HuH-7 (cell line): ENCODE measurements at regions not wholly inside any gene's neighbourhood (a gene's known extent, or its start where the extent isn't known, plus 50 kb on each side); places are given as distances from the start of the nearest gene placed in this dataset.

Source experiments
- DNase-seq: peaks from one replicate; pipeline ENCODE4 v3.0.0; 2011; ENCODE audit warnings: low spot score

DNA sequence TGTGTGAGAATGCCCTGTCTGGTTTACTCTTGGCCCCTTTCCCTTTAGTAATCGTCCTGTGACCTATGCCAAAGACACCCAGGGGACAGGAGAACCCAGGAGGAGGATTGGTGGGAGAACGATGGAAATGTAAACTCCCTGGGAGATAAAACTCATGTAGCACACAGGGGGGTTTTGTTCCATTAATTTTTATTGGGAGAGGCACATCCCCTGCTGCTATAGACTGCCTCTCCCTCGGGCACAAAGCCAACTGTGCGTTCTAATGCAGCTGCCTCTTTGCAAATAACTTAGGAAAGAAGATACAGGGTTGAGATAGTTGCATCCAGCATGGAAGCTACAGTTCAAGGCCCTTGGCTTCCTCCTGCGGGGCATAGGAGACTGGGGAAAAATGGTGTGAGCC is 489.6 kb downstream of the SLC4A3 start:
- no peak for DNase-seq

DNA sequence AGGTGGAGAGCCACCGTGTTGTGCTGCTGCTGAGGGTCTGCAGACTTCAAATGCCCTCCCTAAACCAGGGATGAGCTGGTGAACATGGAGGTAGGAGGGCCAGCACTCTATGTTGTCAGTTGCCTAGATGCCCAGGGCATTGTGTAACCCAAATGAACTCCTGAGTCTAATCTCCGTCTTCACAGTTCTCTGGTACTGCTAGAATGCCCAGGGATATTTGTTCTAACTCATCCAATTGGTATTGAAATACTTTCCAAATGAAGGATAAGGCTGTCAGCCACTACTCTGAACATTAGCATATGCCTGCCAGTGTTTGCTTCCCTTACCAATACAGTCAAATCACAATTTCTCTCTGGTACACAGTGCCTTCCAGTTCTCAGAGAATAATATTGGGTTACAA is 492.6 kb downstream of the SLC4A3 start:
- no peak for DNase-seq

DNA sequence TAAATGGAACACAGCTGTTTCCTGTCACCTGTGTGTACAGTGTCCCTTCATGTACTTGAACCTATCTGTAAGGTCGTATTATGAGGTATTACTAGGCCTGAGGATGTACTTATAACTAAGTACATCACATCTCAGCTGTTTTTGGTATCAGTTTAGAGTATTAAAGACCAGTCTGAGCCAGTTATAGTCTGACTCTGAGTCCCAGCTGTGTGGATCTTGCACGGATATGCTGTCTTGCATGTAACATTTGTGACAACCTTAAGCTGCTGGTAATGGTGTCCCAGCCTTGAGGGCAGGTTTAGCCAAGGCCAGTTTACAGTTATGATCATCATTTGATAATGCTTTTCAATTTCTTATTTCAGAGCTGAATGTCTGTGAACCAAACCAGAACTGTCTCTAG is 496.3 kb downstream of the SLC4A3 start:
- no peak for DNase-seq

DNA sequence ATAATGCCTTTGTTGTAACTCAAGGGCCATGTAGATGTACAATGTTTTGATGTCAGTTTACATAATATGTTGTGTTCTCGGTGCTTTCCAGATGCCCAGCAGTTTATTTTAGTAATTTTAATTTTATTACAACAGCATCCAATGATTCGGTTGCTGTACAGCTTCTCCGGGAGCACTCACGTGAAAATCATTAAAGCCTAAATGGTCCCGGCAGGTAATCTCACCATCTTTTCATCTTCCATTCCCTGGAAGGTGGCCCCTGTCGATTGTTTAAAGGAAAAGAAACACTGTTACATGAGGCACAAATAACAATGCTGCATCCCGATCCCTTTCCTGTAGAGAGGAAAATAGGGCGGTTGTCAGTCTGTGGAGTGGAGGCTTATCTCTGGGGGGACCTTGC is 498.1 kb downstream of the SLC4A3 start:
- no peak for DNase-seq

DNA sequence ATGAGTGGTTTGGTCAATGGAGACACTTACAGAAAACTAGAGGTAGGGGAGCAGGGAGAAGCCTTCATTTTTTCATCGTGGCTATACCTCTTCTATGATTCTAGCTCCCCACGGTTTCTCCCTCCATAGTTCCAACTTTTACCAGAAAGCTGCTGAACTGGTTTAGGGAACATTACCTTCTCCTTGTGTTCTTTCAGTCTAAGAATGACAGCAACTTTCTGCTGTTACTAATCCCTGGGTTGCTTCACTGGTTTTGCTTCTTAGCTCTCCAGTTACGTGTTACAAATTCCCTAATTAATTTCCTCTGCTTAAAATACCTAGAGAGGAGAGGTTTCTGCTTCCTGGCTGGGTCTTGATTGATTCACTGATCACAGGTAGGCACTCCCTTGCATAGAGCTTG is 499.9 kb downstream of the SLC4A3 start:
- no peak for DNase-seq

DNA sequence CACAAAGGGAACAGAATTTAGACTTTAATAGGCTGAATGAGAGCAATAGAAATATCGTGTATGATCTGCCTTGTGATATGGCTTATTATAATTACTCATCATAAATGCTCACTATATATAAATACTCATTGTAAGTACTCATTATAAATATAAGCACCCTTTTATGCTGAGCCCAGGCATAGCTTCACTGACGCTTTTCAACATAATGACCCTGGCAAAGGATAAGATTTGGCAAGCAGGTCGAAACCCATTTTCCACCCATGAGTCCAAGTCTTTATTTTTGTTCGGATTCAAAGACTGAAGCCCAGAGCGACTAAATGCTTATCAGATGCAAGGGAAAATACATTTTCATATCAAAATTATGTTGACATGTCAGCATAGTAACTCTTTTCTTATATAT is 500.4 kb downstream of the SLC4A3 start:
- DNase-seq, result no peak

DNA sequence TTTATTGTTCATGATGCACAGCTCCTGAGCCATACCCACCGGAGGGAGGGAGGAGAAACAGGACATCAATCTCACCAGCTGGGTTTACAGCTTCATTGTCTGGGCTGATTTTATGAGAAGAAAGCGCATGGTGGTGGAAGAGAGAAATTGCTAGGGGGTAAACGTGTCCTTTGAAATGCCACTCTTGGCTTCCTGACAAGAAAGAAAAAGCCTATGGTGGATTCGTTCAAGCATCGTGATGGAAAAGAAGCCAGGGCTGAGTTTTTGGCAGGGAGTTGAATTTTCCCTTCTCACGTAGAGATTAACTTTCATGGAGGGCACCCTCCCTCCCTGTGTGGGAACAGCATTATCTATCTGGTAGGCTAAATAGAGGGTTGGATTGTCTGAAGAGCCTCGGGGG is 502.0 kb downstream of the SLC4A3 start:
- no peak for DNase-seq

DNA sequence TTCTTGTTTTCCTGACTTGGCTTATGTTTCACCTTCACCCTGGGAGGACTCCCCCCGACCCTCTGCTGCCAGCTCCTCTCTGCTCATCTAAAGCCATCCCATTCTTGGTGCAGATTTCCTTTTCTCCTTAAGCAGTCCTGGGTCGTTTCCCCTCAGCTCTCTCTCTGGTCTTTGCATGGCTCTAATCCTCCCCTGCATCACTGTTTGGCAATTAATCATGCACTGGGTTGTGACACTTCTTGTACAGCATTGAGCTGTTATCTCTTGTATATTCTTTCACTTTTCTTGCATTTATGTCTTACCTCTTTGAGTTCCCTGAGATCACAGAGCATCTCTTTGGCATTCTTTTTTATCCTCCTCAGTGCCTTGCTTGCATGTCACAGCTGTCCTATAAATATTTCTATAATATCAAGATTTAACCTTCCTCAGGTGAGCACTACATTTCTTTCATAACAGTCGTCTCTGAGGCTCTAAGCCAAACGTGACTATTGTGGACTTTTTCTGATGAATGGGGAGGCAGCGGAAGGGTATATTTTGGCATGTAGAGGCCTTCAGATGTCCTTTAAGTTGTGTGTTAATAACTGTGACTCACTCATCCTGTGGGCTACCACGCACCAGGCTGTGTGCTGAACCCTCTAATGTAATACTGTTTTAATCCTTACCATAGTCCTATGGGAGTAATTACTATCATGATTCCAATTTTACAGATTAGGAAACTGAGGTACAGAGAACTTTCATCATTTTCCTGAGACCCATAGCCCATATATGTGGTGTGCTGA is 507.5 kb downstream of the SLC4A3 start:
- no peak for DNase-seq

DNA sequence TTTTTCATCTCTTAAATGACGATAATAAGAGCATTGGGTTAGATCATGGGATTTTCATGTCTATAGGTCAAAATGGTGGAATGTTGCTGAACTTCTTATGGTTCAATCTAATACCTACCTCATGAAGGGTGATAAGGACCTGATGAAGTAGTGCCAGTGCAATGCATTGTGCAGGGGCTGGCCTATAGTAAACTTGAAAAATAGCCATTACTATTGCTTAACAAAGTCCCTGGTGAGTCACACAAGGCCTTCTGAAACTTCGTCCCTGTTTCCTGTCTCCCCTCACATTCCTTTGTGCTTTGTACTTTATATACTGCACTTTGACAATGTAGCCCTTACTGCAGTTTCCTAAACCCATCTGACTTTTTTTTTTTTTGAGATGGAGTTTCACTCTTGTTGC is 515.9 kb downstream of the SLC4A3 start:
- no peak for DNase-seq

DNA sequence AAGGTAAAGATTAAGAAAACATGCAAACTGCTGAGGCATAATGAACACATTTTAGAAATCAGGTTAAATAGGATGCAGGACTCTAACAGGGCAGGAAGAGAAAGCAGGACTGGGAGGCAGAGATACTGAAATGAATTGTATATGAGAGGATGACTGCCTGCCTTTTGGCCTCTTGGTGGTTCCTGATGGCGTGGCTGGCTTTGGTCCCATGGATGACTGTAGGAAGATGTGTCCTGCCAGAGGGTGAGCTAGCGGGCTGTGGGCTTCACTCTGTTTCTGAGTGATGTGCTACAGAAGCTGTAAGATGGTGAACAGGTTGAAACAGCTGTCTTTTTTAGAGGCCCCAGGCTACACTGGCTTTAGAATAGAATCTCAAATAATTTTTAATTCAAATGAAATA is 517.0 kb downstream of the SLC4A3 start:
- no peak for DNase-seq

DNA sequence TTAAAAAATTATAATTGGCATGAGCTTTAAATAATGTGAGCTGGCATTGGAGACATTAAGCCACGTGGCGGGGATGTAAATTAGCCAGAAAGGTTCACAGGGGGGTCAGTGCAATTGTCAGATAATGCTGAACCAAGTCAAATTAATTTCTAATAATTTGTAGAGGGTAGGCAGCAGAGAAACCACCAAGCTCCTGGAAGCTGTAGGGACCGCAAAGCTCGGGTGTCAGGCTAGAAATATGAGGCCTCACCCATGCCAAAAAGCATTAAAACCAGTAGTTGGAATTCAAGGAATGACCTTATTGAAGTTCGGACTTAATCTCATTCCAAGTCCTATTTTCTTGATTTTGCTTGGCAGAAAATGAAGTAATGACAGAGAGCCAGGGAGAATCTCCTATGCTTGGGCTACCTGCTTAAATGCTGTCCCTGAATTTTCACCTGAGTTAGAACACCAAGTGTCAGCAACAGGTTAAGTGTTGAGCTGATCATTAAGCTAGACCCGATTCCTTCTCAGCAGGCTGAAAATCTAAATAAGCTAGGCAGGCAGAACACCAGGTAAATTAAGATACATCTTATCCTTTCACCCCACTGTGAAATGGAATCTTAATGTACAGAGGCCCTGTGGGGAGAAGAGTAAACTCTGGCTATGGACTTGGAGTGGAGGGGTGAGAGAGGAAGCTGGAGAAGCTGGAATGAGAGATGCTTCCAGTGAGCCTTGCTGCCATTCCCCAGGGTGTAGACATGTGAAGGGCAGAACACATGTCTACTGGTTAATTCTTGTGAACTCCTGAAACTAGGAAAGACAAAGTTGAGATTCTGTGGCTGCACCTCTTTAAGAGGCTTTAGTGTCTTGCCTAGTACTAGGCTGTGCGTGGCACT is 520.0 kb downstream of the SLC4A3 start:
- DNase-seq, result no peak

DNA sequence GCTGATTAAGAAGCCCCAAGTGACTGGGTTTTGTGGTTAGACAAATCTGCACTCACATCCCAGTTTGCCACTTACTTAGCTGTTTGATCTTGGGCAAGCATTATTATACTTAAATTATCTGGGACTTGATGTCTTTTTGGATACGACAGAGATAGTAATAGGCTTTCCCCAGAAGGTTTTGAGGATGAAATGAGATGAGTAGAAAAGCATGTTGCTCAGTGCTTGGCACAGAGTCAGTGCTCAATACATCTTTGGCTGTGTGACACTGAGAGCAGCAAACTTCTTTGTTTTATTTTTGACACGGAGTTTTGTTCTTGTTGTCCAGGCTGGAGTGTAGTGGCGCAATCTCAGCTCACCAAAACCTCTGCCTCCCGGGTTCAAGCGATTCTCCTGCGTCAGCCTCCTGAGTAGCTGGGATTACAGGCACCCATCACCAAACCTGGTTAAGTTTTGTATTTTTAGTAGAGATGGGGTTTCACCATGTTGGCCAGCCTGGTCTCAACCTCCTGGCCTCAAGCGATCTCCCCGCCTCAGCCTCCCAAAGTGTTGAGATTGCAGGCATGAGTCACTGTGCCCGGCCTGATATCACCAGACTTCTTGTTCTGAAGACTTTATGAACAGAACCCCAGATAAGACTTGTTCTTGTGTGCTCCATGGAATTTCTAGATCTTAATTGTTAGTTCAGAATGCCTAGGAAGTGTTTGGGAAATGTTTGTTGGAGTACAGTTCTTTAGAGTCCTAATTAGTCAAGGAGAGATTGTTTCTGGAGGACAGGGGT is 521.2 kb downstream of the SLC4A3 start:
- DNase-seq, result no peak

DNA sequence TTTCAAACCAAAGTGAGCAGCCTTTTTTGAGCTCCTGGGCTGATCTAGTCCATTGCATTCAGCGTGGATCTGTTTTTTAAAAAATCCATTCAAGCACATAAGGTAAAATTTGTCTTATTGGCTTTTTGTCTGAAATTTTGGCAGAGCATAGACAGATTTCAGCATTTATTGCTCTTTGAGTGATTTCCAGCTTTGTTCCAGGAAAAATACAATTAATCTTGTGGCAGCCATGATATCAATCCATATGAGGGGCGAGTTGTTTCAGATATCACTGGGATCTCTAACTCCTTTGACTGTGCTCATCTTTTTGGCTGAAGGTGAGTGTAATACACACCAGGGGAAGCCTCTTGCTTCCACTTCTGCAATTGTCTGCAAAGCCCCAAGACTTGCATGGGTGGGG is 523.9 kb downstream of the SLC4A3 start:
- DNase-seq, result no peak

DNA sequence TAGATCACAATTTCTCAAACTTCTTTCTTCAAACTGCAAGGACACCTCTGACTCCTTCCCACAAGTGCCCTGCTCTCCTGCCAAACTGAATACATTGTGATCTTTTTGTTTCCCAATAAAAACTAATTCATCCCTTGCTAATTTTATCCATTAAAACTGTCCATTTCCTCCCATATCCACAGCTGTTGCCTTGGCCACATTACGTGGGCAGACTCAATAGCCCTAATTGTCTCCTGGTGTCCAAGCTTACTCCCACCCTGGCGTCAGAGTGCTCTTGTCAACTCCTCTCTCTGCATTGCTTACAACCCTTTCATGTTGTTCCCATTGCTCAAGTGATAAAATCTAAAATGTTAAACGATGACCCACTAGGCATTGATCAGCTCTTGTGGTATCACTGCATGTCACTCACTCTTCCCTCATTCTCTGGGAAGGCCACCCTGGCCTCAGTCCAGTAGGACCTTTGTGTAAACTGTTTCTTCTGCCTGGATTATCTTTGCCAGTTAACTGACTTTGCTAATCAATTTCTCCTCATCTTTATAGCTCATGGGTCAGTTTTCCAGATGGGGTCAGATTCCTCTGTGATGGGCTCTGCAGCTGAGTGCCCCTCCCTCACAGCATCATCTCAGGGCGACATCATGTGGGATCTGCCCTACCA is 525.0 kb downstream of the SLC4A3 start:
- DNase-seq, result no peak

DNA sequence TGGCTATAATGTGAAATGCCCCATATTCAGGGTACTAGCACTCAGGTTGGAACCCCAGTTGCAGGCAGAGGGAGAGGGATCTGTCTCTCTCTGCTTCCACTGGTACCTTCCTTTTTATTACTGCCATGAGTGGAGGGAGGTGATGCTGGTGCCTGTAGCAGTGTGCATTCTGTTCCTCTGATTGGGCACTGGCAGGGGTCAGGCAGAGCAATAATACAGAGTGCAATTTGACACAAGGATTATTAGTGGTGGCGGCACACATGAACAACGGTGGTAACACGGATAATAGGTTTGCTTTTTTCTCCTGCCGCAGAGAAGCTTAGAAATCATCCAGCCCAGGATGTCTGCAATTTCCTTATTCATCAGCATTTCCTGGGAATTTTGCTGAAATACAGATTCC is 525.7 kb downstream of the SLC4A3 start:
- no peak for DNase-seq

DNA sequence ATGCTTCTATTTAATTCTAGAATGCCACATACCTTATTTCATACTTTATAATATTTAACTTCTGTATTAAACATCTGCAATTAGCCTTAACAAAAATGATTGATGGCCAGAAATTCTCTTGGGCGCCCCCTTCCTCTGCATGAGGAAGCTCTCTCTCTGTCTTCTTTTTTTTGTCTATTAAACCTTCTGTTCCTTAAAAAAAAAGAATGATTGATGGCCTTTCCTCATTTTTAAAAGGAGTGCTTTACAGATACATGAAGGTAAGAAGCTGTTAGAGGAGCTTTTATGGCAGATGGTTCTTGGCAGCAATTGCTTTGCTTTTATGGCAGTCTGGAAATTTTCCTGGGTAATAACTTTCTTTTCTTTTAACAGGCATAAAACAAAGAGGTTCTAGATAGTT is 526.9 kb downstream of the SLC4A3 start:
- DNase-seq, result no peak

DNA sequence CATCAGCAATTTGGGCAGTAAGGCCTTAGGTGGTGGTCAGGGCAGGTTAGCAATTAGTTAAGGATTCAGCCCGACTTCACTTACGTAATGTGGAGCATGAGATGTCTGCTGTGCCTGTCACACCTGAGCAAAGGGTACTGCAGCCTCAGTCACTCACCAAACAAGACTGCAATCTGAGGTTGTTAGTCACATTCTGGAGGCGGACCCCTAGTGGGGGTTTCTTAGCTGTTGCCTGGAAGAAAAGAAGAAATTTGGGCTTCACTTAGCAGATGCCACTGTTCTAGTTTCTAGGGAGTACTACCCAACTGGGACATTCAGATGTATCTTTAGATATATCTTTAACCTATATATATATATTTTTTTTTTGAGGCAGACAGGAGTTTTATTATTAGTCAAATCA is 529.9 kb downstream of the SLC4A3 start:
- DNase-seq, result no peak

DNA sequence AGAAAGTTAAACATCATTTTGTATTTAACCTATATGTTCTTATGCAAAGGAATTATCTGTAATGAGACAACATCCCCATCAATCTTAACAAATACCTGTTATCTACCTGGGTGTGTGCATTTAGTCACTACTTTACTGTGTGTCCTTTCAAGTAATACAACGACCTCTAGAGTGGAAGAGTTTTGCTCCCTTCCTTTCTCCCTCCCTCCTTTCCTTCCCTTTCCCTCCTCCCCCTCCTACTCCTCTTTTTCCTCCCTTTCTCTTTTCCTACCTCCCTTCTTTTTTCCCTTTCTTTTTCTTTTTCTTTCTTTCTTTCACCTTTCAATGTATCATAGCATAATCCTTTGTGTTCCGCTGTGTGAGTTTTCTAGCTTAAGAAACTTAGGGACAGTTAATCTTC is 532.3 kb downstream of the SLC4A3 start:
- DNase-seq, result no peak

DNA sequence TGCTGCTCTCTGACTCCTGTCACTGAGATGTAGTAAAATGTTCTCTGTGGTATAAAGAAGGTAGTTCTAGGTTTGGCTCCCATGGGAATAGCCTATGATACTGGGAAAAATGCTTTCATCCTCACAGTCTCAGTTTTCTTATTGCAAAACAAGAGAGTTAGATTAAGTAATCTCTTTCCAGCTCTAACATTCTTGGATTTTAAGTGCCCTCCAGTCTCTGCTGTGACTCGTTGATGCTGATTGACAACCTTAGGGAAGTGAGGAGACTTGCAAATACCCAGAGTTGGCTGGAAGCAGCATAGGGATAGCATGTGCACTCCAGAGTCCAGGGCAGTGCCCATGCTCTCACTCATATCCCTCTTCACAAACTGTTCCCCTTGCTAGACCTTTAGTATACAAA is 534.9 kb downstream of the SLC4A3 start:
- DNase-seq, result no peak

DNA sequence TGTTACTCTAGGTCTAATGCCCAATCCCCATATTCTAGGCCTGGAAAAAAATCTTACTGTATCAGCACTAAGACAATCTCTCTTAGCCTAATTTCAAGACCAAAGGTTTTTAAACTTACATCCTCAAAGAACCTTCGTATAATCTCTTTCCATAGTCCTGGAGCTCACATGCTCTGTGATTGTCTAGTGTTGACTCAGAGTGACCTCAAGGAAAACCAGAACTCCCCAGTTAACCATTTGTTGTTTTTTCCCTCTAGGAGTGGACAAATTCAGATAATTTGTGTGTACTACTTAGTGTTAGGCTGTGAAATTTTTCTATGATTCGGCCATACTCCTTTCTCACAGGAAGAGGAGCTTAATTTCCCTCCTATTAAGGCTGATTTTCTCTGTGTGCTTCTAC is 536.1 kb downstream of the SLC4A3 start:
- DNase-seq, result no peak

DNA sequence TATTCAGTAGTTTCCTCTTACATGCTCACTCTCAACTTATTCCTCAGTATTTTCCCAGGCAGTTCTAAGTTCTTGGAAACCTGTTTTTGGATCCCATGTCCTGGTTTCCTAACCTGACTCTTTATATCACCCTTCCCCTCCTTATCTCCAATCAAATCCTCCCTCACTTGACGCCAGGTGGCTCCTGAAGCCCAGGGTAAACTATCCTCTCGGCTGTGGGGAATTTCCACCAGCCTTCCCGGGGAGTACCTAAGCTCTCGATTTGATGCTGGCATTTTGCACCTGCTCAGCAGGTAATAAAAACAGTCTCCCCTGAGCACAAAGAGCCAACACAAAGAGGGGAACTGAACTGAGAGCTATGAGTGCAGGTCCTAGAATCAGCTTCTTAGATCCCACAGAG is 538.0 kb downstream of the SLC4A3 start:
- DNase-seq, result no peak

DNA sequence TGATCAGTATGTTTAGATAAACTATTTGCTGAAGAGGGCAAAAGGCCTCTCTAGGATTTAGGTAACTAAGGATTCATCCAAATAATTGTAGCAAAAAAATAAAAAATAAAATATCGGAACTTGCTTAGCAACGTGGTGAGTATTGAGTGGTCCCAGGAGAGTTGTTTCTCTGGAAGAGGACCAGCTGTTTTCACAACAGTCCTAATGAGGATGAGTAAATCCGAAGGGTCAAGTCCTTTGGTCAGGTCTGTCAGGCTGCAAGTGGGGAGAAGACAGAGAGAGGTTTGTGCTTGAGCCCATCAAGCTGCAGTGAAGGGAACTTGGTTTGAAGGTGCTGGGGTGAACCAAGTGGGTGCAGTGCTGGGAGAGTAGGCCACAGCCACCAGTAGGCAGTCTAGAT is 539.2 kb downstream of the SLC4A3 start:
- DNase-seq, result no peak
